Lower leg skin (tissue), 3 donors: ENCODE measurements at regions not wholly inside any gene's neighbourhood (a gene's known extent, or its start where the extent isn't known, plus 50 kb on each side); places are given as distances from the start of the nearest gene placed in this dataset.

Source experiments
- CTCF ChIP-seq, 3 donors: fragments of 450-650 bp; IDR thresholded peaks; one replicate each; pipeline ENCODE4 v1.5.1; 2016; ENCODE audit warnings: antibody characterized with exemption in 3 of 3, mild to moderate bottlenecking in 3 of 3, moderate library complexity in 2 of 3
- POLR2A ChIP-seq, 2 donors: fragments of 450-650 bp; IDR thresholded peaks; one replicate each; pipeline ENCODE4 v1.6.1; 2016 to 2017; ENCODE audit warnings: antibody characterized with exemption in 2 of 2, mild to moderate bottlenecking in 1 of 2, moderate library complexity in 1 of 2

- TF ChIP-seq CTCF (IDR thresholded peaks at IDR 0.05) (no peak), POLR2A (IDR thresholded peaks at IDR 0.05) (no peak)
Observed at GRCh38 chr10:50968386-50969091, 83.1 kb upstream of the A1CF start.
